ENCODE measurements at regions not wholly inside any gene's neighbourhood (a gene's known extent, or its start where the extent isn't known, plus 50 kb on each side); places are given as distances from the start of the nearest gene placed in this dataset.

GRCh38 chr16:51402785-51403184, 251.7 kb upstream of the SALL1 start (continued):
- TF ChIP-seq ZGPAT (CRISPR knock-in tag; IDR thresholded peaks at IDR 0.05) (peak; percentile 51; the same call in 1 of the 2 replicates), HOMEZ (CRISPR knock-in tag; IDR thresholded peaks at IDR 0.05; ENCODE audit: low read depth) (peak; percentile 69; the same call in 1 of the 2 replicates), SOX6 (IDR thresholded peaks at IDR 0.05) (no peak), SOX6 (CRISPR knock-in tag; IDR thresholded peaks at IDR 0.05) (peak; percentile 80), ZNF350 (CRISPR knock-in tag; IDR thresholded peaks at IDR 0.05; ENCODE audit: borderline replicate concordance, low read depth) (no peak), ZNF770 (CRISPR knock-in tag; IDR thresholded peaks at IDR 0.05) (peak; percentile 54; the same call in 1 of the 2 replicates), RXRB (CRISPR knock-in tag; IDR thresholded peaks at IDR 0.05; ENCODE audit: borderline replicate concordance) (peak; percentile 38), ZBTB37 (CRISPR knock-in tag; IDR thresholded peaks at IDR 0.05) (0 out of 2 replicates have a peak, but pooled peaks have one; percentile 40), MAFF (IDR thresholded peaks at IDR 0.05; ENCODE audit: low read depth, low read length) (0 out of 2 replicates have a peak, but pooled peaks have one; percentile 16), FOXJ3 (CRISPR knock-in tag; IDR thresholded peaks at IDR 0.05; ENCODE audit: borderline replicate concordance) (peak; percentile 47; the same call in 1 of the 2 replicates), MAFK (conservative IDR thresholded peaks at IDR 0.05 in 1 of 2, IDR thresholded peaks at IDR 0.05 in 1 of 2; ENCODE audit: low read length in 2 of 2) (peak in 1 of 2 experiments; percentile 26; a peak in 1 of 4 replicates), NAIF1 (CRISPR knock-in tag; IDR thresholded peaks at IDR 0.05; ENCODE audit: borderline replicate concordance) (no peak), RCOR2 (CRISPR knock-in tag; IDR thresholded peaks at IDR 0.05) (0 out of 2 replicates have a peak, but pooled peaks have one; percentile 20), ZNF280D (CRISPR knock-in tag; IDR thresholded peaks at IDR 0.05) (no peak), FOXA3 (CRISPR knock-in tag; IDR thresholded peaks at IDR 0.05) (peak; percentile 76), SOX5 (CRISPR knock-in tag; IDR thresholded peaks at IDR 0.05; ENCODE audit: borderline replicate concordance) (peak; percentile 75; the same call in 1 of the 2 replicates)
